Calu3 (cell line): ENCODE measurements at regions not wholly inside any gene's neighbourhood (a gene's known extent, or its start where the extent isn't known, plus 50 kb on each side); places are given as distances from the start of the nearest gene placed in this dataset.

Source experiments
- BruUV-seq: library from RNA; stranded (reverse); fragments of 400-500 nt; replicated peaks from 2 replicates; lab custom pipeline; 2021; lab: Mats Ljungman, UMichigan
- CTCF ChIA-PET: fragments of 300-600 bp; sonication (Branson Sonifier 250); formaldehyde crosslinking; loops from one replicate; lab custom pipeline; 2022; ENCODE audit warnings: antibody characterized with exemption; lab: Charles Lee
- DNase-seq: peaks from one replicate; pipeline ENCODE4 v3.0.0; 2022
- H3K27ac Mint-ChIP-seq: one replicate; pipeline ENCODE4 v1.8.0; 2022; ENCODE audit warnings: mixed read lengths; ENCODE audit not compliant: unreplicated experiment
- H3K27me3 Mint-ChIP-seq: one replicate; pipeline ENCODE4 v1.8.0; 2022; ENCODE audit warnings: mixed read lengths; ENCODE audit not compliant: unreplicated experiment
- H3K36me3 Mint-ChIP-seq: one replicate; pipeline ENCODE4 v1.8.0; 2022; ENCODE audit warnings: mild to moderate bottlenecking, moderate library complexity, mixed read lengths; ENCODE audit not compliant: insufficient read depth, unreplicated experiment
- H3K4me1 Mint-ChIP-seq: one replicate; pipeline ENCODE4 v1.8.0; 2022; ENCODE audit warnings: mild to moderate bottlenecking, low read depth, mixed read lengths; ENCODE audit not compliant: unreplicated experiment
- H3K4me3 Mint-ChIP-seq: one replicate; pipeline ENCODE4 v1.8.0; 2022; ENCODE audit warnings: mild to moderate bottlenecking, low read depth, moderate library complexity, mixed read lengths; ENCODE audit not compliant: unreplicated experiment
- H3K9me3 Mint-ChIP-seq: one replicate; pipeline ENCODE4 v1.8.0; 2022; ENCODE audit warnings: low read depth, mixed read lengths; ENCODE audit not compliant: unreplicated experiment
- intact Hi-C: fragments of 100-400 bp; cut with micrococcal nuclease; formaldehyde crosslinking; loops from one replicate; pipeline ENCODE4 v1.10.0; 2022; ENCODE audit not compliant: unreplicated experiment
- TF ChIP-seq, protein P1 (sequence below): fragments of 200-600 bp; IDR thresholded peaks from one replicate; pipeline ENCODE4 v1.8.0; 2022; ENCODE audit warnings: antibody characterized with exemption; ENCODE audit not compliant: unreplicated experiment

GRCh38 chr3:181344331-181344730 lies 354.8 kb upstream of the DNAJC19 start:
- Mint-ChIP-seq H3K4me1 (no peaks in the 10 kb centered on the region), H3K36me3 (no peaks in the 10 kb centered on the region), H3K27me3 (no peaks in the 10 kb centered on the region), H3K27ac (no peak overlapping the region), H3K9me3 (peaks cover 3% of the 10 kb centered on the region), H3K4me3 (no peak overlapping the region)
- intact Hi-C loops: no loop called here
- DNase-seq: no peak
- CTCF ChIA-PET: interaction anchor here (0.6 kb wide), 1 partner anchor 83 kb away, joined by 3 read pairs; no protein-coding TSS in a partner anchor
- no TSS peak for BruUV-seq
- TF ChIP-seq, protein P1, sequence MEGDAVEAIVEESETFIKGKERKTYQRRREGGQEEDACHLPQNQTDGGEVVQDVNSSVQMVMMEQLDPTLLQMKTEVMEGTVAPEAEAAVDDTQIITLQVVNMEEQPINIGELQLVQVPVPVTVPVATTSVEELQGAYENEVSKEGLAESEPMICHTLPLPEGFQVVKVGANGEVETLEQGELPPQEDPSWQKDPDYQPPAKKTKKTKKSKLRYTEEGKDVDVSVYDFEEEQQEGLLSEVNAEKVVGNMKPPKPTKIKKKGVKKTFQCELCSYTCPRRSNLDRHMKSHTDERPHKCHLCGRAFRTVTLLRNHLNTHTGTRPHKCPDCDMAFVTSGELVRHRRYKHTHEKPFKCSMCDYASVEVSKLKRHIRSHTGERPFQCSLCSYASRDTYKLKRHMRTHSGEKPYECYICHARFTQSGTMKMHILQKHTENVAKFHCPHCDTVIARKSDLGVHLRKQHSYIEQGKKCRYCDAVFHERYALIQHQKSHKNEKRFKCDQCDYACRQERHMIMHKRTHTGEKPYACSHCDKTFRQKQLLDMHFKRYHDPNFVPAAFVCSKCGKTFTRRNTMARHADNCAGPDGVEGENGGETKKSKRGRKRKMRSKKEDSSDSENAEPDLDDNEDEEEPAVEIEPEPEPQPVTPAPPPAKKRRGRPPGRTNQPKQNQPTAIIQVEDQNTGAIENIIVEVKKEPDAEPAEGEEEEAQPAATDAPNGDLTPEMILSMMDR: no peak

DNA sequence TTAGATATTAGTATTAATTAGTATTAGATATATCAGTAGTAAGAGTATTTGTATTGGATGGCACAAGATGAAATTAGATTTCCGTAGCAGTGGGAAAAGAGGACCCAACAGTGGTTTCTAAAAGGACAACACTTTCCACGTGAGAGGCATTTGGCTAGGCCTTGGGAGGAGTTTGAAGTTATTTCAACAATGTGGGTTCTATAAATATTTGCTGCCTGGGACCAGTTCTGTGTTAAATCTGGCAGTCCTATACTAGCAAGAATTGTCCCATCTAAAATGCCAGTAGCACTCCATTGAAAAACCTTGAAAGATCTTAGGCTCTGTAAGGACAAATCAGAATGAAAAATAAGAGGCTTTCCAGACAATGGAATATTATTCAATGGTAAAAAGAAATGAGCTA lies 347.1 kb upstream of the DNAJC19 start:
- Mint-ChIP-seq H3K27me3 (no peaks in the 10 kb centered on the region), H3K4me1 (peaks cover 13% of the 10 kb centered on the region), H3K4me3 (no peak overlapping the region), H3K9me3 (peaks cover 3% of the 10 kb centered on the region), H3K27ac (no peak overlapping the region), H3K36me3 (no peaks in the 10 kb centered on the region)
- intact Hi-C loops: no loop called here
- TF ChIP-seq, protein P1: no peak
- no peak for DNase-seq
- no TSS peak for BruUV-seq
- CTCF ChIA-PET: no interaction called here

GRCh38 chr3:181333394-181333793 lies 343.9 kb upstream of the DNAJC19 start:
- TF ChIP-seq, protein P1: no peak
- no peaks in the 10 kb centered on the region for H3K27me3 Mint-ChIP-seq
- peaks cover 30% of the 10 kb centered on the region for H3K4me1 Mint-ChIP-seq
- CTCF ChIA-PET: no interaction called here
- BruUV-seq: no TSS peak
- intact Hi-C loops: no loop called here
- no peaks in the 10 kb centered on the region for H3K9me3 Mint-ChIP-seq
- H3K27ac Mint-ChIP-seq: no peak overlapping the region
- H3K4me3 Mint-ChIP-seq: no peak overlapping the region
- DNase-seq: no peak
- H3K36me3 Mint-ChIP-seq: no peaks in the 10 kb centered on the region

DNA sequence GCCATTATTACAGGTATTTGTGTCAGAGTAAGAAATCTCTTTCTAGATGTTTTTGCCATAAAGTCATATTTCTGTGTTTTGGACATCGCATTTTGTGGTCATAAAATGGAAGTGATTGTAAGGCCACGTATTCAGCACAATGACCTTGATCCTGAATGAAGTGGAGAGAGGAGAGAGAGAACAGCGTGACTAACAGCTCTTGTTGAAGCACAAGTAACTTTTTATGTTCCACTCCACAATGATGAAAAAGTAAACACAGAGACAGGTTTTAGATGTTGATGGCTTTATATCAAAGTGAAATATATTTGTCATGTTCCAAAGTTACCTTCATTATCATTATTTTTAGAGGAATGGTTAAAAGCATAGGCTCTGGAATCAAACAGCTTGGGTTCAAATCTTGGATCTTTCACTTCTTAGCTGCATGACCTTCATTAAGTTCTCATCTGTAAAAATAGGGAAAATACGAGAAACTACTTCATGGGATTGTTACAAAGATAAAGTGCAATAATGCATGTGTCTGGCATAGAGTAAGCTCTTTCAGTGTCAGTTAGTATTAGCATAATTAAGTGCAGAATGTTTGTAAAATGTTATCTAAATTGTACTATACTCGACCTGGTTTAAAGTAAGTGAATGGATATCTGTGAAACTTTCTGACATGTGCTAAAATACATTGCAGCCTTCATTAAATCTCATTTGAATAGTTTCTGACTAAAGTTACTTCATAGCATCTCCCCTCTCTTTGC lies 341.5 kb upstream of the DNAJC19 start:
- BruUV-seq: no TSS peak
- Mint-ChIP-seq H3K36me3 (no peaks in the 10 kb centered on the region), H3K4me1 (peaks cover 30% of the 10 kb centered on the region), H3K9me3 (no peaks in the 10 kb centered on the region), H3K4me3 (no peak overlapping the region), H3K27ac (no peak overlapping the region), H3K27me3 (no peaks in the 10 kb centered on the region)
- no peak for DNase-seq
- TF ChIP-seq, protein P1: no peak
- intact Hi-C loops: no loop called here
- CTCF ChIA-PET: interaction anchor here (1.2 kb wide), 1 partner anchor 371 kb away, joined by 4 read pairs; no protein-coding TSS in a partner anchor
